ENCODE measurements at regions not wholly inside any gene's neighbourhood (a gene's known extent, or its start where the extent isn't known, plus 50 kb on each side); places are given as distances from the start of the nearest gene placed in this dataset.

GRCh38 chr12:58254463-58255100, 313.2 kb downstream of the ATP23 start:
- H3K27ac Mint-ChIP-seq: no peak overlapping the region
- DNase-seq (ENCODE audit: low spot score in 2 of 2): no peak
- no peaks in the 10 kb centered on the region for H3K9me3 Mint-ChIP-seq

GRCh38 chr12:58262796-58263195, 321.4 kb downstream of the ATP23 start:
- no peak for DNase-seq (ENCODE audit: low spot score in 2 of 2)
- peaks cover 0 to 6% of the 10 kb centered on the region in 2 donors for H3K36me3 Mint-ChIP-seq
- H3K9me3 Mint-ChIP-seq: peaks cover 5 to 9% of the 10 kb centered on the region in 2 donors
- H3K27ac Mint-ChIP-seq: no peak overlapping the region
- ATAC-seq: no peak

More at GRCh38 chr12:58254463-58255100, 313.2 kb downstream of the ATP23 start:
- H3K36me3 Mint-ChIP-seq: no peaks in the 10 kb centered on the region
- ATAC-seq: no peak

GRCh38 chr12:58263816-58264215, 322.4 kb downstream of the ATP23 start:
- ATAC-seq (no peak), DNase-seq (ENCODE audit: low spot score in 2 of 2) (no peak)
- H3K36me3 Mint-ChIP-seq: peaks cover 0 to 6% of the 10 kb centered on the region in 2 donors
- no peak overlapping the region for H3K27ac Mint-ChIP-seq
- H3K9me3 Mint-ChIP-seq: peaks cover 5 to 9% of the 10 kb centered on the region in 2 donors

GRCh38 chr12:58268069-58268468, 326.7 kb downstream of the ATP23 start:
- no peak for ATAC-seq
- H3K27ac Mint-ChIP-seq: no peak overlapping the region
- no peak for DNase-seq (ENCODE audit: low spot score in 2 of 2)
- peaks cover 5 to 9% of the 10 kb centered on the region in 2 donors for H3K9me3 Mint-ChIP-seq
- H3K36me3 Mint-ChIP-seq: peaks cover 0 to 6% of the 10 kb centered on the region in 2 donors

- no peak overlapping the region for H3K27ac Mint-ChIP-seq
- DNase-seq (ENCODE audit: low spot score in 2 of 2): no peak
- no peak for ATAC-seq
- peaks cover 5 to 9% of the 10 kb centered on the region in 2 donors for H3K9me3 Mint-ChIP-seq
- peaks cover 0 to 6% of the 10 kb centered on the region in 2 donors for H3K36me3 Mint-ChIP-seq
These were observed 328.1 kb downstream of the ATP23 start for GRCh38 chr12:58269476-58269875.

- peaks cover 3 to 8% of the 10 kb centered on the region in 2 donors for H3K9me3 Mint-ChIP-seq
- DNase-seq (ENCODE audit: low spot score in 2 of 2) (no peak), ATAC-seq (no peak)
- H3K36me3 Mint-ChIP-seq: peaks cover 0 to 1% of the 10 kb centered on the region in 2 donors
- H3K27ac Mint-ChIP-seq: peak overlapping the region in 1 of 2 donors; percentile 52
These were observed 329.8 kb downstream of the ATP23 start for GRCh38 chr12:58270966-58271705.

- DNase-seq (ENCODE audit: low spot score in 2 of 2) (no peak), ATAC-seq (no peak)
- peaks cover 6 to 14% of the 10 kb centered on the region in 2 donors for H3K36me3 Mint-ChIP-seq
- H3K9me3 Mint-ChIP-seq: peaks cover 12 to 15% of the 10 kb centered on the region in 2 donors
- H3K27ac Mint-ChIP-seq: no peak overlapping the region
These were observed 331.1 kb downstream of the ATP23 start for GRCh38 chr12:58272461-58272860.

- Mint-ChIP-seq H3K36me3 (peaks cover 6 to 14% of the 10 kb centered on the region in 2 donors), H3K27ac (no peak overlapping the region), H3K9me3 (peaks cover 17 to 24% of the 10 kb centered on the region in 2 donors)
- ATAC-seq (no peak), DNase-seq (ENCODE audit: low spot score in 2 of 2) (no peak)
These were observed 335.9 kb downstream of the ATP23 start for GRCh38 chr12:58277231-58277630.

- DNase-seq (ENCODE audit: low spot score in 2 of 2) (no peak), ATAC-seq (no peak)
- peaks cover 11 to 12% of the 10 kb centered on the region in 2 donors for H3K9me3 Mint-ChIP-seq
- no peaks in the 10 kb centered on the region for H3K36me3 Mint-ChIP-seq
- no peak overlapping the region for H3K27ac Mint-ChIP-seq
These were observed 342.2 kb downstream of the ATP23 start for GRCh38 chr12:58283553-58283952.

- Mint-ChIP-seq H3K27ac (no peak overlapping the region), H3K9me3 (peaks cover 6 to 11% of the 10 kb centered on the region in 2 donors), H3K36me3 (no peaks in the 10 kb centered on the region)
- no peak for DNase-seq (ENCODE audit: low spot score in 2 of 2)
- no peak for ATAC-seq
These were observed 344.2 kb downstream of the ATP23 start for GRCh38 chr12:58285551-58285950.

- no peak overlapping the region for H3K27ac Mint-ChIP-seq
- peaks cover 6 to 11% of the 10 kb centered on the region in 2 donors for H3K9me3 Mint-ChIP-seq
- DNase-seq (ENCODE audit: low spot score in 2 of 2): no peak
- ATAC-seq: no peak
- no peaks in the 10 kb centered on the region for H3K36me3 Mint-ChIP-seq
These were observed 345.0 kb downstream of the ATP23 start for GRCh38 chr12:58286353-58286752.

GRCh38 chr12:58288190-58288589, 346.8 kb downstream of the ATP23 start:
- Mint-ChIP-seq H3K9me3 (peaks cover 6% of the 10 kb centered on the region in 2 donors), H3K27ac (no peak overlapping the region), H3K36me3 (no peaks in the 10 kb centered on the region)
- no peak for DNase-seq (ENCODE audit: low spot score in 2 of 2)
- ATAC-seq: no peak

GRCh38 chr12:58291106-58291505, 349.7 kb downstream of the ATP23 start:
- Mint-ChIP-seq H3K9me3 (no peaks in the 10 kb centered on the region), H3K36me3 (no peaks in the 10 kb centered on the region), H3K27ac (no peak overlapping the region)
- ATAC-seq: peak in 1 of 2 donors; percentile 35
- DNase-seq (ENCODE audit: low spot score in 2 of 2): no peak

GRCh38 chr12:58293308-58293982, 352.1 kb downstream of the ATP23 start:
- no peaks in the 10 kb centered on the region for H3K9me3 Mint-ChIP-seq
- no peak for ATAC-seq
- H3K27ac Mint-ChIP-seq: no peak overlapping the region

GRCh38 chr12:58295268-58295667, 353.9 kb downstream of the ATP23 start:
- Mint-ChIP-seq H3K27ac (no peak overlapping the region), H3K9me3 (no peaks in the 10 kb centered on the region), H3K36me3 (no peaks in the 10 kb centered on the region)
- DNase-seq (ENCODE audit: low spot score in 2 of 2): no peak
- no peak for ATAC-seq

More at GRCh38 chr12:58293308-58293982, 352.1 kb downstream of the ATP23 start:
- H3K36me3 Mint-ChIP-seq: no peaks in the 10 kb centered on the region
- DNase-seq (ENCODE audit: low spot score in 2 of 2): no peak

GRCh38 chr12:58296863-58297262, 355.5 kb downstream of the ATP23 start:
- ATAC-seq (no peak), DNase-seq (ENCODE audit: low spot score in 2 of 2) (no peak)
- H3K36me3 Mint-ChIP-seq: no peaks in the 10 kb centered on the region
- no peak overlapping the region for H3K27ac Mint-ChIP-seq
- no peaks in the 10 kb centered on the region for H3K9me3 Mint-ChIP-seq

GRCh38 chr12:58298803-58299202, 357.4 kb downstream of the ATP23 start:
- no peak overlapping the region for H3K27ac Mint-ChIP-seq
- ATAC-seq: no peak
- H3K9me3 Mint-ChIP-seq: no peaks in the 10 kb centered on the region
- DNase-seq (ENCODE audit: low spot score in 2 of 2): no peak
- H3K36me3 Mint-ChIP-seq: no peaks in the 10 kb centered on the region

Data from activated naive CD4-positive, alpha-beta T cell treated with anti-CD3 and anti-CD28 coated beads, Interleukin-2, amount 50 U/mL, for 72 hours (primary cell).